ENCODE measurements at regions not wholly inside any gene's neighbourhood (a gene's known extent, or its start where the extent isn't known, plus 50 kb on each side); places are given as distances from the start of the nearest gene placed in this dataset.
A peak's percentile ranks its signal among the peaks of the same experiment; 100 is the strongest.

DNA sequence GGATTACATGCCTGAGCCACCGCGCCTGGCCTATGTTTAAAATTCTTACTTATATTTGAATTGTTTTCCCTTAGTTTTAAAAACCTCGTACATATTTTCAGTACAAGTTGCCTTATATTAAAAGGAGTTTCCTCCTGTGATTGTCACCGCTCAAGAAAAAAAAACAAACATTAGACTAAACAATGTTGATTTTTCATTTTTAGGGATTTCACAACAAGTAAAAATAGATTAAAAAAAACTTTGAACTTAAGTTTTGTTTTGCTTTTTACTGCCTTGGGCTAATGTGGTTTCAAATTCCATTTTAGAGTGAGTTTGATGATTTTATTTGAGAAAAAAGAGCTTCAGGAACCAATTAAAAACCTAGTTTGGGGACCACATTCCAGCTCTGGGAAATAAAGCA is 1196.6 kb upstream of the CDH18 start:
- H3K4me1 Mint-ChIP-seq, result no peaks in the 10 kb centered on the region
- intact Hi-C loops (cut with micrococcal nuclease), result no loop called here
- no peak overlapping the region for H3K4me3 Mint-ChIP-seq
- no peak overlapping the region for H3K27ac Mint-ChIP-seq
- H3K27me3 Mint-ChIP-seq, result no peaks in the 10 kb centered on the region
- peaks cover 3% of the 10 kb centered on the region for H3K9me3 Mint-ChIP-seq
- no peaks in the 10 kb centered on the region for H3K36me3 Mint-ChIP-seq (ENCODE audit: low read depth)
- no peak for DNase-seq

GRCh38 chr5:21181609-21182125 is 1193.7 kb upstream of the CDH18 start:
- H3K27me3 Mint-ChIP-seq, result no peaks in the 10 kb centered on the region
- H3K4me1 Mint-ChIP-seq, result no peaks in the 10 kb centered on the region
- no peaks in the 10 kb centered on the region for H3K36me3 Mint-ChIP-seq (ENCODE audit: low read depth)
- peaks cover 3% of the 10 kb centered on the region for H3K9me3 Mint-ChIP-seq
- H3K4me3 Mint-ChIP-seq, result no peak overlapping the region
- DNase-seq, result no peak
- no peak overlapping the region for H3K27ac Mint-ChIP-seq
- intact Hi-C loops (cut with micrococcal nuclease), result no loop called here

- intact Hi-C loops (cut with micrococcal nuclease), result no loop called here
- Mint-ChIP-seq H3K36me3 (ENCODE audit: low read depth) (no peaks in the 10 kb centered on the region), H3K4me3 (no peak overlapping the region), H3K27ac (no peak overlapping the region), H3K4me1 (no peaks in the 10 kb centered on the region), H3K9me3 (no peaks in the 10 kb centered on the region), H3K27me3 (no peaks in the 10 kb centered on the region)
- DNase-seq, result no peak
Observed at GRCh38 chr5:21173526-21173925, 1185.5 kb upstream of the CDH18 start.

DNA sequence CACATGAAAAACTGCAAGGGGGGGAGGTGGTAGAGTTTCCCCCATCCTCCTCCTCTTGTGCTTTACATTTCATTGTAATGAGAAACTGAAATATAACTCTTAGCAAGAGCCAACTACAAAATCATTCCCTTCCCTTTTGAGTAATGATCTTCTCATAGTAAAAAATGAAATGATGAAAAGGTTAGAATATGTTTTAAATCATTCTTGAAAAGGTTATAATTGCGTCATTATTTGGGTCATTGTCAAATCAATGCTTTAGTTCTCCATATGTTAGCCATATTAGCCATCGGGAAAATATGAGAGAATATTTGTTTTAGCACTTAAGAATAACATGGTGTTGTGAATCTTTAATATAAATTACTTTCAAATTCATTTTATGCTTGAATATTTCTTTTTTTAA is 1185.0 kb upstream of the CDH18 start:
- no peaks in the 10 kb centered on the region for H3K4me1 Mint-ChIP-seq
- DNase-seq, result no peak
- intact Hi-C loops (cut with micrococcal nuclease), result no loop called here
- no peaks in the 10 kb centered on the region for H3K36me3 Mint-ChIP-seq (ENCODE audit: low read depth)
- H3K4me3 Mint-ChIP-seq, result no peak overlapping the region
- H3K9me3 Mint-ChIP-seq, result no peaks in the 10 kb centered on the region
- no peaks in the 10 kb centered on the region for H3K27me3 Mint-ChIP-seq
- no peak overlapping the region for H3K27ac Mint-ChIP-seq

DNA sequence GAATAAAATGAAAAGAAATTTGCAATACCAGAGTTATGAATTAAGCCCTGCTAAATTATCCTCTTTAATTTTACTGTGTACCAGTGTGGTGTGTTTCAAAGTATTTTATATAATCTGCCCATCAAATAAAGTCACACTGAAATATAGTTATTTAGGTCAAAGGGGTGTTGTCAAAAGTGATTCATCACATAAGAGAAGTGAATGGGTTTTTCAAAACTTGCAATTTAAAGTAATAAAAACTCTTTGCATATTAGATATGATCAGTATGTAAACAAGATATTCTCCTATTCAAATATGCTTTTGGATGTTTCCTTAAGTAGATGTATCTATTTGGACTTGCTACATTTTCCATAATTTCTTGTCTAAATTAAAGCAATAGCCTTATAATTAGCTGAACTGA is 1183.0 kb upstream of the CDH18 start:
- H3K27ac Mint-ChIP-seq, result no peak overlapping the region
- DNase-seq, result no peak
- no peaks in the 10 kb centered on the region for H3K4me1 Mint-ChIP-seq
- H3K27me3 Mint-ChIP-seq, result no peaks in the 10 kb centered on the region
- intact Hi-C loops (cut with micrococcal nuclease), result no loop called here
- H3K9me3 Mint-ChIP-seq, result peaks cover 3% of the 10 kb centered on the region
- H3K36me3 Mint-ChIP-seq (ENCODE audit: low read depth), result no peaks in the 10 kb centered on the region
- H3K4me3 Mint-ChIP-seq, result no peak overlapping the region

GRCh38 chr5:21168557-21168956 is 1180.6 kb upstream of the CDH18 start:
- Mint-ChIP-seq H3K4me3 (no peak overlapping the region), H3K27me3 (no peaks in the 10 kb centered on the region), H3K36me3 (ENCODE audit: low read depth) (no peaks in the 10 kb centered on the region), H3K27ac (no peak overlapping the region), H3K9me3 (peaks cover 8% of the 10 kb centered on the region), H3K4me1 (no peaks in the 10 kb centered on the region)
- intact Hi-C loops (cut with micrococcal nuclease), result no loop called here
- DNase-seq, result no peak

DNA sequence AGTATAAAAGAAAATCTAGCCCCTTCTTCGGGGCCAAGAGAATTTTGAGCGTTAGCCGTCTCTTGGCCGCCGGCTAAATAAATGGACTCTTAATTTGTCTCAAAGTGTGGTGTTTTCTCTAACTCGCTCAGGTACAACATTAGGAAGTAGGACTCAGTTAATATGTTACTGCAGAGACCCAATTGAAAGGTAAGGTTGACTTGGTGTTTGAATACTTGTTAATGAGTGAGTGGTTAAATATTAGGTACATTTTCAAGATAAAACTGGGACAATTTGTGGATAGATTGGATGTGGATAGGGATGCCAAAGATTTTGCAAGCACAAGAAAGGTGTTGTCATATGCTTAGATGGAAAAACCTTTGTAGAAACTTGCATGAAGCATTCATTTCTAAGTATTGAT is 1177.3 kb upstream of the CDH18 start:
- Mint-ChIP-seq H3K36me3 (ENCODE audit: low read depth) (no peaks in the 10 kb centered on the region), H3K4me1 (no peaks in the 10 kb centered on the region), H3K27me3 (no peaks in the 10 kb centered on the region), H3K27ac (no peak overlapping the region), H3K9me3 (peaks cover 8% of the 10 kb centered on the region), H3K4me3 (no peak overlapping the region)
- no peak for DNase-seq
- intact Hi-C loops (cut with micrococcal nuclease), result no loop called here

DNA sequence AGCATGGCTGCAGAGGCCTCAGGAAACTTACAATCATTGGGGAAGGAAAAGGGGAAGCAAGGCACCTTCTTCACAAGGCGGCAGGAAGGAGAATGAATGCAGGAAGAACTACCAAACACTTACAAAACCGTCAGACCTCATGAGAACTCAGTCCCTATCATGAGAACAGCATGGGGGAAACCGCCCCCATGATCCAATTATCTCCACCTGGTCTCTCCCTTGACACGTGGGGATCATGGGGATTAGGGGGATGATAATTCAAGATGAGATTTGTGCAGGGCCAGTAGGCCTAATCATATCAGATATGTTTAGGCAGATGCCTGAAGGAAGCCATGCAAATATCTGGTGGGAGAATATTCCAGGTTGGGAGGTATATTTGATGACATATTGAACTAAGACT is 1176.4 kb upstream of the CDH18 start:
- intact Hi-C loops (cut with micrococcal nuclease), result no loop called here

DNA sequence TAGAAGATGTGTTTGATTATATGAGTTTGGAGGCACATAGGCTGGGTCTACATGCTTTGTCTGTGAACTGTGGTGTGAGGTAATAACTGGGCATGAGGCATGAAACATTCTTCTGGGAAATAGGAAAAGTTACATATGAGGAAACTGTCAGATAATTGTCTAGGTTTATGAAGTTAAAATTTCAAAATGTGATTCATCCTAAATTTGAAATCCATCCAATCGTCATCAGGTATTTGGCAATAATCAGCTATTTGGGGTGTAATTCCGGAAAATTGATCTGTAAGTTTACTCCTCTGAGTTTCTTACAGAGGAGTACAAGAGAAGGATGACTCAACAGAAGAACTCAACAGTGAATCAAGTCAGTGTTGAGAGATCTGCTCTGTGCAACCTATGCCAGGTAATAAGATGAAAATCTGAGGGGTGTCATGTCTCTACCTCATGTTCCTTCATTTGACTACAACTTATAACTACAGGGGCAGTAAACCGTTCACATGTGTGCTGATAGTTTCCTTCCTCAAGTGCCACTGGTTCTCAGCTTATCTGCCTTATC is 1171.6 kb upstream of the CDH18 start:
- Mint-ChIP-seq H3K4me3 (no peak overlapping the region), H3K9me3 (peaks cover 4% of the 10 kb centered on the region), H3K4me1 (no peaks in the 10 kb centered on the region), H3K27me3 (no peaks in the 10 kb centered on the region), H3K27ac (no peak overlapping the region), H3K36me3 (ENCODE audit: low read depth) (no peaks in the 10 kb centered on the region)
- DNase-seq, result no peak
- intact Hi-C loops (cut with micrococcal nuclease), result no loop called here

More for the DNA sequence above, 1176.4 kb upstream of the CDH18 start:
- no peak for DNase-seq
- no peaks in the 10 kb centered on the region for H3K4me1 Mint-ChIP-seq
- no peaks in the 10 kb centered on the region for H3K36me3 Mint-ChIP-seq (ENCODE audit: low read depth)
- H3K27ac Mint-ChIP-seq, result no peak overlapping the region
- peaks cover 8% of the 10 kb centered on the region for H3K9me3 Mint-ChIP-seq
- H3K27me3 Mint-ChIP-seq, result no peaks in the 10 kb centered on the region
- H3K4me3 Mint-ChIP-seq, result no peak overlapping the region

GRCh38 chr5:21154526-21154925 is 1166.5 kb upstream of the CDH18 start:
- no peaks in the 10 kb centered on the region for H3K4me1 Mint-ChIP-seq
- H3K27me3 Mint-ChIP-seq, result no peaks in the 10 kb centered on the region
- no peak overlapping the region for H3K27ac Mint-ChIP-seq
- no peak for DNase-seq
- no peaks in the 10 kb centered on the region for H3K9me3 Mint-ChIP-seq
- H3K36me3 Mint-ChIP-seq (ENCODE audit: low read depth), result no peaks in the 10 kb centered on the region
- H3K4me3 Mint-ChIP-seq, result no peak overlapping the region
- intact Hi-C loops (cut with micrococcal nuclease), result no loop called here

DNA sequence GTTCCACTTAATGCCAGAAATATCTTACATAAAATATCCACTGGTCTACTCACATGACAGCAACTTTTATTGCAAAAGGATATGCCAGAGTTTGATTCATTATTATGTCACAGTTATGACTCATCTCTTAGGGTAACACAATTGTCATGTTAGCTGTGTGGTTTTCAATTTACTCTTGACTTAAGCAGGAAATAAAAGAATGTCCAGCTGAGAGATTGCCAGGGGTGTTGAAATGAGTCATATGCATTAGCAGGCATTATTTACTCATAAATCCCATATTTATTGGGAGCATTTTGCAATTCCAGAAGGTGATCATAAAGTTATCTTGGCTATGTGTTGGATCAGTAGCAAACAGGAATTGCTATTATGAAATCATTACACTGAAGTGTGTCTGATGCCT is 1164.6 kb upstream of the CDH18 start:
- intact Hi-C loops (cut with micrococcal nuclease), result no loop called here
- H3K27ac Mint-ChIP-seq, result no peak overlapping the region
- H3K27me3 Mint-ChIP-seq, result no peaks in the 10 kb centered on the region
- DNase-seq, result no peak
- no peaks in the 10 kb centered on the region for H3K4me1 Mint-ChIP-seq
- no peaks in the 10 kb centered on the region for H3K9me3 Mint-ChIP-seq
- no peak overlapping the region for H3K4me3 Mint-ChIP-seq
- no peaks in the 10 kb centered on the region for H3K36me3 Mint-ChIP-seq (ENCODE audit: low read depth)

GRCh38 chr5:21145376-21145775 is 1157.4 kb upstream of the CDH18 start:
- no peaks in the 10 kb centered on the region for H3K36me3 Mint-ChIP-seq (ENCODE audit: low read depth)
- H3K27me3 Mint-ChIP-seq, result no peaks in the 10 kb centered on the region
- no peaks in the 10 kb centered on the region for H3K9me3 Mint-ChIP-seq

GRCh38 chr5:21143686-21144085 is 1155.7 kb upstream of the CDH18 start:
- no peaks in the 10 kb centered on the region for H3K36me3 Mint-ChIP-seq (ENCODE audit: low read depth)
- H3K4me3 Mint-ChIP-seq, result no peak overlapping the region
- H3K27me3 Mint-ChIP-seq, result no peaks in the 10 kb centered on the region
- no peak for DNase-seq
- no peaks in the 10 kb centered on the region for H3K4me1 Mint-ChIP-seq
- intact Hi-C loops (cut with micrococcal nuclease), result no loop called here
- H3K27ac Mint-ChIP-seq, result no peak overlapping the region
- no peaks in the 10 kb centered on the region for H3K9me3 Mint-ChIP-seq

More at GRCh38 chr5:21145376-21145775, 1157.4 kb upstream of the CDH18 start:
- intact Hi-C loops (cut with micrococcal nuclease), result no loop called here
- Mint-ChIP-seq H3K4me3 (no peak overlapping the region), H3K4me1 (no peaks in the 10 kb centered on the region), H3K27ac (no peak overlapping the region)
- DNase-seq, result no peak

DNA sequence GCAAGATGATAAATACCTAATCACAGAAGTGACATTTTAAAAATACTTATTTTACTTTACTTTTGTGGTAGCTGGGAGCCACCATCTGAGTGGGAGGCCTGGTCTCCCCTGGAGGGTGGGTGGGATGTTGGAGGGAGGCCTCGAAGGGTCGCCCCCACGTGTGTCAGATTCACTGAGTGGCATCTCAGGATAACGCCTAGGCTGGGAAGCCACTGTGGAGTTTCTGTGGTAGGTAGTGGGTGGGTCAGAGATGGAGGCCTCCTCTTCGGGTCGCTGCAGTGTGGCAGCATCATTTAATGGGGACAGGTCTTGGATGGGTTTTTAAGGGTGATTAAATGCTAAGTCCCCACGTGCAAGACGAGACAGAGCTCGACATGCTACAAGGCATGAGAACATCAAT is 1154.8 kb upstream of the CDH18 start:
- intact Hi-C loops (cut with micrococcal nuclease), result no loop called here
- H3K4me1 Mint-ChIP-seq, result no peaks in the 10 kb centered on the region
- H3K27ac Mint-ChIP-seq, result no peak overlapping the region
- H3K27me3 Mint-ChIP-seq, result no peaks in the 10 kb centered on the region
- no peaks in the 10 kb centered on the region for H3K36me3 Mint-ChIP-seq (ENCODE audit: low read depth)
- DNase-seq, result peak; percentile 55
- H3K4me3 Mint-ChIP-seq, result no peak overlapping the region
- H3K9me3 Mint-ChIP-seq, result no peaks in the 10 kb centered on the region

DNA sequence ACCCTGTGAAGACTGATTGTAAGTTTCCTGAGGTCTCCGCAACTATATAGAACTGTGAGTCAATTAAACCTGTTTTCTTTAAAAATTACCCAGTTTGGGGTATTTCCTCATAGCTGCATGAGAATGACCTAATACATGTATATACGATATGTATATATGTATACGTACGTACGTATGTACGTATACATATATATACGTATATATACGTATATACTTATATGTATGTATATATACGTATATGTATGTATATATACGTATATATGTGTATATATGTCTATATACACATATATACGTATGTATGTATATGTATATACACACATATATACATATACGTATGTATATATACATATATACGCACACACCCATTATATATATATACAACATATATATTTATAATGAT is 1153.0 kb upstream of the CDH18 start:
- Mint-ChIP-seq H3K27me3 (no peaks in the 10 kb centered on the region), H3K4me3 (no peak overlapping the region), H3K4me1 (no peaks in the 10 kb centered on the region), H3K36me3 (ENCODE audit: low read depth) (no peaks in the 10 kb centered on the region), H3K27ac (no peak overlapping the region), H3K9me3 (no peaks in the 10 kb centered on the region)
- intact Hi-C loops (cut with micrococcal nuclease), result no loop called here
- no peak for DNase-seq

Measured in activated CD4-positive, alpha-beta T cell treated with anti-CD3 and anti-CD28 coated beads, Interleukin-2, amount 10 ng/mL, durations not matched to agents 24 days and 14 days (primary cell).